GM12891 (cell line): ENCODE measurements at regions not wholly inside any gene's neighbourhood (a gene's known extent, or its start where the extent isn't known, plus 50 kb on each side); places are given as distances from the start of the nearest gene placed in this dataset.

Source experiments
- DNase-seq: peaks from one replicate; pipeline ENCODE4 v3.0.0; 2011; ENCODE audit warnings: low spot score; ENCODE audit not compliant: insufficient read length
- FAIRE-seq: peaks from 2 replicates; lab custom pipeline; 2011; peaks lifted over from hg19 to GRCh38; lab: Jason Lieb, UNC
- PAX5 ChIP-seq: IDR thresholded peaks from 2 replicates; pipeline ENCODE4 v1.6.1; 2011; ENCODE audit warnings: low read length, moderate library complexity, mild to moderate bottlenecking; ENCODE audit not compliant: insufficient read depth, severe bottlenecking
- POLR2A ChIP-seq: IDR thresholded peaks from 2 replicates; pipeline ENCODE4 v1.6.1; 2011; ENCODE audit warnings: low read depth, low read length, control low read depth
- POLR2AphosphoS5 ChIP-seq: IDR thresholded peaks from 2 replicates; pipeline ENCODE4 v1.6.1; 2011; ENCODE audit warnings: low read depth, low read length, control low read depth
- POU2F2 ChIP-seq: IDR thresholded peaks from 2 replicates; pipeline ENCODE4 v1.6.1; 2011; ENCODE audit warnings: low read depth, mild to moderate bottlenecking, control low read depth, low read length, moderate library complexity
- SPI1 ChIP-seq: IDR thresholded peaks from 2 replicates; pipeline ENCODE4 v1.6.1; 2011; ENCODE audit warnings: low read depth, low read length, control low read depth
- TAF1 ChIP-seq: IDR thresholded peaks from 2 replicates; pipeline ENCODE4 v1.6.1; 2011; ENCODE audit warnings: low read depth, low read length, control low read depth

DNA sequence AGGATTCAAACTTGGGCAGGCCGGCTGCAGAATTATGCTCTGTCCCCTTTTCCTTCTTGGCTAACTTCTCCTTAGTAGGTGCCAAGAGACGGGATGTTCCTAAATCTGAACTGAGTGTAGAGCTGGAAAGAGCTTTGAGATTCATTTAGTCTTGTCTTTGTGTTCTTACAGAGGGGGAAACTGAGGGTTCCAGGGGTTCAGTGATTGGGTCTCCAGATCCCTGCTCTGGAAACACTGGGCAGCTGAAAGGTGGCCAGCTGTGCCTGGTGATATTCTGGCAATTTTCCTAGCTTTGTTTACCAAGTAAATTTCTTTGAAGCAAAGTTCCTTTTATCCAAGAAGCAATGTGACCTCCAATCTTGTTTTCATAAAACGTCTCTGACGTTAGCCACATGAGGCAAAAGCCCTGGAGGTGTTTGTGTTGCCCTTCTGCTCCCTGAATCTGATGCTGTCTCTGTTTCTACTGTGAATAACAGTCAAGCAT, 288.7 kb downstream of the ZSWIM6 start:
- no peak for TF ChIP-seq TAF1
- no peak for TF ChIP-seq POU2F2
- TF ChIP-seq POLR2A: no peak
- no peak for TF ChIP-seq SPI1
- no peak for TF ChIP-seq PAX5
- no peak for TF ChIP-seq POLR2AphosphoS5
- DNase-seq: no peak
- no peak for FAIRE-seq

DNA sequence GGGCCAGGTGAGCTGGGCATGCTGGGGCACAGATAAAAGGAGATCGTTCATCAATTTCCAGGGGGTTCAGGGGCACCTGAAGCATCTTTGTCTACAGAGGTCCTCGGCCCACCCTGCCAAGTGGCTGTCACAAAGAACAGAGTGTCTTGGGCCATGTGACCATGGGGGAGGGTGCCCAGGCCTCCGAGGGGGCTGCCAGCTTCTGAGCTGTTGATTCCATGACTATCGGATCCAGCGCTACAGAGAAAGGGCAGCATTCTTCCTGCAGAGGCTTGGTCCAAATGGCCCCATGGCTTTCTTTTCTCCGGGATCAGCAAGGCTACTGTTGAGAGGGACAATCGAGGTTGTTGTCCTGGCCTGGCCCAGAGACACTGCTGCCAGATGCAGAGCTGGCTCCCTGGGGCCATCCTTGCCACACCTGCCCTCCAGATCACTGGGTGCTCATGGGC, 289.2 kb downstream of the ZSWIM6 start:
- no peak for TF ChIP-seq POLR2AphosphoS5
- no peak for TF ChIP-seq PAX5
- TF ChIP-seq POU2F2: no peak
- no peak for TF ChIP-seq TAF1
- no peak for TF ChIP-seq POLR2A
- TF ChIP-seq SPI1: no peak
- no peak for FAIRE-seq

DNA sequence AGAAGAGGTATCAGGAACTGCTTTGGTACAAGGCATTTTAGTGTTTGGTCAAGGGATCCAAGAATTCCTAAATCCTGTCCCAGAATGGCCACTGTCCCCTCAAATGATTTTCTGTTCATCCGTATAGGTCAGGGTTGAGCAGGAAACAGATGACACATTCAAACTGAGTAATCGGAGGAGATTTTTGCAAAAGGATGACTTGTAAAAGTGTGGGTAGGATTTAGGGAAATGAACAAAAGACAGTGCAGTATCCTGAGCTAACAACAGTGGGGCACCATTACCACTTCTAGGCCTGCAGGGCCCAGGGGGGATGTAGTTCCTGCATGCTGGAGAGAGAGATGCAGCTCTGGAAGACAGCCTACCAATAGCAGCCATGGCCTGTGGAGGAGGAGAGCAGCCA, 290.1 kb downstream of the ZSWIM6 start:
- FAIRE-seq: no peak
- TF ChIP-seq TAF1 (no peak), POLR2AphosphoS5 (no peak), SPI1 (no peak), POLR2A (no peak), PAX5 (no peak), POU2F2 (no peak)
- DNase-seq: no peak

More for the DNA sequence above, 289.2 kb downstream of the ZSWIM6 start:
- DNase-seq: no peak

DNA sequence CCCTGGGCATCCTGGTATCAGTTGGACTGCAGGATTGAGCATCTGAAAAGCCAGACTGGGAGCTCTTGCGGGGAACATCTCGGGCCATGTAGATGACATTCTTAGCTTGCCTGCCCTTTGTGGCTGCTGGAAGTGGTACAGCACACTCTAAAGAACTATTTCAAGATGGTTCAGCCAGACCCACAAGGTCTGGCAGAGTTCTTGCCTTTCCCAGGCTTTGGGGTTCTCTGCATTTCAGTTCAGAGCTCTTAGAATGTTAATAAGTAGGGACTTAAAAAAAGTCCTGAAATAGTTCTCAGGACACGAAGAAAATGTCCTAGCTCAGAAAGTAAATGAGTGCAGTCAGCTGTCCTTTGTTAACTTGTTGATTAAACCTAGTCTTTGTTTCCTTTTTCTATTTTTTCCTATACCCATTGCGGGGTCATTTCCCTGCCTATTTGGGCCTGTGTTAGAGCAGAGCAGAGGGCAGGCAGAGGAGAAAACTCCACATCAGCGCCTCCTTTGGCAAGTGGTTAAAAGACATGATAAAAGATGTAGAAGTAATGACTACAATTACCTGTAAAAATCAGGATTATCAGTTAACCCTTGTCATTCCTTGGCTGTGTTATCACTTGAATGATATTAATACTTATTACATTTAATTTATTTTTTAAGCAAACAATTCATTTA, 291.5 kb downstream of the ZSWIM6 start:
- DNase-seq (no peak), FAIRE-seq (no peak)
- TF ChIP-seq TAF1 (no peak), SPI1 (no peak), POU2F2 (no peak), POLR2A (no peak), PAX5 (no peak), POLR2AphosphoS5 (no peak)

DNA sequence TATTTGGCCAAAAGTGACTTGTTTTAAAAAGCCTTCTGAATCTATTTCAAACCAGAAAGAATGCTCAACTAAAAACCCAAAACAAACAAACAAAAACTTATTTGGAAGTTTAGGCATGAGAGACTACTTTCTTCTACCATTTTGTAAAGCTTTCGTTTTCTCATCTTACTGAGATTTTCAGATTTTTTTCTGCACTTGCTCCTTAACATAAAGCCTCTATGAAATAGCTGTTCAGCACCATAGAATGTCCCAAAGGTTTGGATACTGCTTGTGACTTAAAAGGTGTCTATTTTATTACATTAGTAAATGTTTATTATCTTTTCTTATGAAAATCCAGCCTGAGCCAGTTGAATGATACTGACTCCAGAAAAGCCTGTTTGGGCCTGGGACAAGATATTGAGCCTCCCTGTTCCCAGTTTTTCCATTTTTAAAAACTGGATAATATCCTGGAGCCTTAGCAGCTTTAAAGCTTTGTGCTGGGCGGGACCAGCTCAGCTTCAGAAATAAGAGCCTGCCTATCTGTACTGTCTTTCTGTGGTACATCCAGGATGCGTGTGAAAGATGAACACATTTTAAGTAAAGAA, 292.6 kb downstream of the ZSWIM6 start:
- FAIRE-seq: no peak
- TF ChIP-seq PAX5: no peak
- no peak for TF ChIP-seq POU2F2
- TF ChIP-seq SPI1: no peak

DNA sequence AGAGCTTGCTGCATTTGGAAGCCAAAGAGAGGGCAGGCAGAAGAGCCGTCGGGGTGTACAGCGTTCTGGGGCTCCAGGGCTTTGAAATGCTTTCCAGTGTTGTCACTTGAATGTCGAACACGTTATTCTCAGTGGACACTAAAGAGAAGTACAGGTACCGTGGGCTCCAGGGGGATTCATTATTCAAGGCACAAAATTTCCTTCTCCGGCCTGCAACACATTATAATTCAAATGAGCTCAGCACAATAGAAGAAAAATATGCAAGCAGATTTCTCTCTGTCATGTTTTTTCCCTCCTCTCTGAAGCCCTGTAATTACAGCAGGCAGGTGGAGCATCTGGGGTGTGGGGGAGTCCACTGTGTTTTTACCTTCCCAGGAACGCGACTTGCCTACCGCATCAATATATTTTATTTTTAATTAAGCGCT, 293.1 kb downstream of the ZSWIM6 start:
- TF ChIP-seq SPI1 (no peak), POU2F2 (no peak), POLR2AphosphoS5 (no peak), PAX5 (no peak), TAF1 (no peak), POLR2A (no peak)
- DNase-seq (no peak), FAIRE-seq (no peak)

More for the DNA sequence above, 292.6 kb downstream of the ZSWIM6 start:
- DNase-seq: no peak

DNA sequence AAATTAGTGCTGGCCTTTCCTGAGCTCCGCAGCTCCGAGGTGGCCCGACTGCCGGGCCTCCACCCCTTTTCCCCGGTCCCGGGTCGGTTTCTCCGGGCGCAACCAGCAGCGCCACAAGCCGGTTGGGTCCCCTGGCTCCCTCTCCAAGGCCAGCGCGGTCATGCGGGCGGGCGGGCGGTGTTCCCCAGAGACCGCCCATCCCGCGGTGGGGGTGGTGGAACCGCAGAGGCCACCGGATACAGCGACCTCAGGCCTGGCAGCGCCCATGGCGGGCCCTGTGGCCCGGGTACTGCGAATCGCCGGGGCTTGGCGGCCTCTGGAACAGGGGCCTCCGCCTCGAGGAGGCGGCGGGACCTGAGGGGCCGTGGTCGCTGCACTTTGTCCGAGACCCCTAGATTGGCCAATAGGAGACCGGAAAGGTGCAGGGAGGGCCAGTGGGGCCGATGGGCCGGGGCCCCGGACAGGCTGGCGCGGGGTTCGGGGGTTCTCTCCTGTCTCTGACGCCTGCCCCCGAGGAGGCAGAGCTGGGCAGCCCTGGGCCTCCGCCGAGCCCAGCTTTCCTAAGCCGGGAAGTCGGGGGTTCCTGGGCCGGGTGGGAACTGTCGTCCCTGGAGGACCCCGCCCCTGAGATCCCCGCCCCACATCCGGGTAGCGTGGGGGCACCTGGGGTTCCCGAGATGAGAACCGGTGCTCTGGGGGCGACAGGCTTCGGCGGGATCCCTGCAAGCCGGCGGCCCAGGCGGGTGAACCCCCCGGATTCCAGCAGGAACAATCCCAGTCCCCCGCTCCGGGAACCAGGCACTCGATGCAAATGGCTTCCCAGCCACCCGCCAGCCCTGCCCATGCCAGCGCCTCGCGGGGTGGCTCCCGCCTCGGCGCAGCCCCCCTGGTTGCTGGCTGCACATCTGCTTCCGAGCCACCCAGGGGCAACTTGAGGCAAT, 293.9 kb downstream of the ZSWIM6 start:
- peak; percentile 63 for FAIRE-seq
- no peak for TF ChIP-seq SPI1
- TF ChIP-seq PAX5: no peak
- no peak for TF ChIP-seq POU2F2
- no peak for TF ChIP-seq POLR2AphosphoS5
- TF ChIP-seq TAF1: no peak
- TF ChIP-seq POLR2A: no peak
- peak; percentile 43 for DNase-seq

DNA sequence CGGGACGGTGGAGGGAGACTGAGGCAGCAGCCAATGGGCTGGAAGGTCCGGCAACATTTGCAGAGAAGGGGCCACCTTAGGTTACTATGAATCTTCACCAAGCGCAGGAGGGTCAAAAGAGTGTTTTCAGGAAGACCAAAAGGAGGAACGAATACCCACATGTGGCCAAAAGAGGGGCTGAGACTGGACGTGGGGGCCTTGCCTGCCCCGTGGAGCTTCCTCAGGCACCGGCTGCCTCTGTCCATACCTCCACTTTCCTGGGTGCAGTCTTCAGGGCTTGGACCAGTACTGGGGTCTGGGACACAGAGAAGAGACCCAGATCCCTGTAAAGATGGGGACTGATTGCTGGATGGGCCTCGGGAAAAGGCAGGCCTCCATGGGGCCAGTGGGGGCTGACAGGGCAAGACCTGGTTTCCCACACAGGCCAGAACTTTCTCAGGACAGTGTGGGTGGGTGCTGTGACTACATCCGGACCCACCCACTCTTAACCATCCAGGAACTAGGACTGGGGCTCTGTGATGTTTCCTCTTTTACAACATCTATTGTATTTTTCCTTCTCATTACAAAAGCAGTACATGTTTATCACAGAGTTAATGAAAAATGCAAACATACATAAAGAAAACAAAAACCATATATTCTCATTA, 294.7 kb downstream of the ZSWIM6 start:
- FAIRE-seq (no peak), DNase-seq (no peak)

More for the DNA sequence above, 294.7 kb downstream of the ZSWIM6 start:
- TF ChIP-seq POU2F2: no peak
- TF ChIP-seq TAF1: no peak
- TF ChIP-seq POLR2AphosphoS5: no peak
- TF ChIP-seq POLR2A: no peak
- TF ChIP-seq PAX5: no peak
- TF ChIP-seq SPI1: no peak
